Common myeloid progenitor, CD34-positive (primary cell): ENCODE measurements at regions not wholly inside any gene's neighbourhood (a gene's known extent, or its start where the extent isn't known, plus 50 kb on each side); places are given as distances from the start of the nearest gene placed in this dataset.
"Not testable (repeated sequence)": the region's sequence is repeated elsewhere in the genome, so short reads cannot be mapped to it uniquely, and the experiment has no call there.

ENCODE experiments used
- CTCF ChIA-PET: fragments of 350-600 bp; sonication (Branson Sonifier 250); formaldehyde crosslinking; loops from one replicate; lab custom pipeline; 2021; ENCODE audit warnings: antibody characterized with exemption; lab: Charles Lee
- POLR2A ChIA-PET: fragments of 350-600 bp; sonication (Branson Sonifier 250); formaldehyde crosslinking; loops from one replicate; lab custom pipeline; 2021; ENCODE audit warnings: antibody characterized with exemption; lab: Charles Lee
- DNase-seq, 3 donors: peaks; one replicate each; pipeline versions ENCODE4 v3.0.0 to v3.0.0-alpha.2; 2013
- H3K27ac ChIP-seq, 2 experiments: 1 replicate in 1 of 2; 2 replicates in 1 of 2; pipeline ENCODE4 v1.7.0; 2013; ENCODE audit warnings: inconsistent platforms in 2 of 2, low read length in 2 of 2, mild to moderate bottlenecking in 2 of 2, low read depth in 1 of 2, moderate library complexity in 1 of 2; ENCODE audit not compliant: severe bottlenecking in 2 of 2, insufficient read depth in 1 of 2, poor library complexity in 1 of 2
- H3K27me3 ChIP-seq, 5 experiments: replicated peaks in 2 of 5; 1 replicate in 3 of 5; 2 replicates in 2 of 5; pipeline versions ENCODE4 v1.6.1 to v1.7.0; 2013; ENCODE audit warnings: low read length in 4 of 5, mild to moderate bottlenecking in 2 of 5, moderate library complexity in 2 of 5, inconsistent platforms in 1 of 5; ENCODE audit not compliant: insufficient read depth in 5 of 5, control insufficient read depth in 4 of 5
- H3K36me3 ChIP-seq, 4 experiments: 1 replicate in 2 of 4; 2 replicates in 2 of 4; pipeline versions ENCODE4 v1.6.1 to v1.7.0; 2013; ENCODE audit warnings: low read length in 3 of 4, control low read depth in 1 of 4, mild to moderate bottlenecking in 1 of 4; ENCODE audit not compliant: control insufficient read depth in 4 of 4, insufficient read depth in 4 of 4
- H3K4me1 ChIP-seq, 4 experiments: 1 replicate in 3 of 4; 2 replicates in 1 of 4; pipeline versions ENCODE4 v1.6.1 to v1.7.1; 2013; ENCODE audit warnings: low read length in 3 of 4, mild to moderate bottlenecking in 3 of 4, control low read depth in 1 of 4, inconsistent platforms in 1 of 4, moderate library complexity in 1 of 4; ENCODE audit not compliant: control insufficient read depth in 4 of 4, insufficient read depth in 4 of 4; ENCODE audit errors: control extremely low read depth in 1 of 4
- H3K4me3 ChIP-seq, 7 experiments: 1 replicate in 4 of 7; 2 replicates in 3 of 7; pipeline versions ENCODE4 v1.5.1 to v1.7.0; 2013; ENCODE audit warnings: mild to moderate bottlenecking in 7 of 7, low read length in 6 of 7, moderate library complexity in 6 of 7, inconsistent platforms in 2 of 7, low read depth in 2 of 7, control low read depth in 1 of 7; ENCODE audit not compliant: insufficient read depth in 4 of 7, control insufficient read depth in 1 of 7; ENCODE audit errors: extremely low read depth in 1 of 7
- H3K9me3 ChIP-seq, 5 experiments: 1 replicate in 4 of 5; 2 replicates in 1 of 5; pipeline versions ENCODE4 v1.6.1 to v1.7.1; 2013; ENCODE audit warnings: low read length in 4 of 5, mild to moderate bottlenecking in 2 of 5, inconsistent platforms in 1 of 5, low read depth in 1 of 5, moderate library complexity in 1 of 5; ENCODE audit not compliant: control insufficient read depth in 4 of 5, insufficient read depth in 2 of 5; ENCODE audit errors: control extremely low read depth in 1 of 5
- WGBS: methylation state at CpG from one replicate; pipeline ENCODE4 v1.1.5; 2013; ENCODE audit not compliant: insufficient coverage; 5-methylcytosine and 5-hydroxymethylcytosine counted together

- CTCF ChIA-PET = interaction anchor here (0.8 to 11.3 kb wide), 17 partner anchors 7 to 237 kb away, joined by 3 to 179 read pairs (median 5); no protein-coding TSS in a partner anchor
These were observed 119.5 kb upstream of the PRSS1 start for GRCh38 chr7:142629588-142630260.

DNA sequence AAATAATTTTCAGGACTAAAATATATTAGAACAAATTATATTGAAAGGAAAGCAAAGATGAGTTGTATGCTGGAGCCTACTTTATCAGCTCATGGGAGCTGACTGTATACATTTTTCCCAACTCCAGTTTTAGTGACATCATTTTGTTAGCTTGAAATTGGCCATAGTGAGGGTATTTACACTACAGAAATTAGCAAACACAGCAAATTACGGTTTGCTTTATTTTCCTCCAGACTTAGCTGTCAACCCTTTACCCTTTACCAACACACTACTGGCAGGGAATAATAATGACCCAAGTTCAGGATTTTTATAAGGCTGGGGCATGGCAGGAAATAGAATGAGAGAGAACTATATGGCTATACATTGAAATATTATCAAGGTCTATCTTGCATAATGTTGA lies 120.3 kb upstream of the PRSS1 start:
- CTCF ChIA-PET = interaction anchor here (0.9 to 11.3 kb wide), 13 partner anchors 7 to 236 kb away, joined by 3 to 179 read pairs (median 3); no protein-coding TSS in a partner anchor
- no peaks in the 10 kb centered on the region for H3K27me3 ChIP-seq
- POLR2A ChIA-PET = interaction anchor here (0.8 kb wide), 1 partner anchor 179 kb away, joined by 3 read pairs; no protein-coding TSS in a partner anchor
- H3K4me3 ChIP-seq = no peak overlapping the region
- WGBS = no CpG with 5 or more reads among the region's 1 CpG
- H3K4me1 ChIP-seq = peaks cover 3 to 27% (median 13%) of the 10 kb centered on the region in 4 experiments
- peaks cover 0 to 6% (median 2%) of the 10 kb centered on the region in 5 experiments for H3K9me3 ChIP-seq
- H3K36me3 ChIP-seq = no peaks in the 10 kb centered on the region
- no peak for DNase-seq
- H3K27ac ChIP-seq = no peak overlapping the region

More at GRCh38 chr7:142629588-142630260, 119.5 kb upstream of the PRSS1 start:
- Histone ChIP-seq H3K4me1 (peaks cover 3 to 27% (median 13%) of the 10 kb centered on the region in 4 experiments), H3K27ac (no peak overlapping the region), H3K4me3 (no peak overlapping the region), H3K27me3 (no peaks in the 10 kb centered on the region), H3K9me3 (peaks cover 0 to 6% (median 2%) of the 10 kb centered on the region in 5 experiments), H3K36me3 (no peaks in the 10 kb centered on the region)
- WGBS = 98% methylated on average over 13 of the region's 15 CpGs
- no peak for DNase-seq
- POLR2A ChIA-PET = no interaction called here

- POLR2A ChIA-PET, H3K27ac ChIP-seq: not testable (repeated sequence)
- CTCF ChIA-PET = interaction anchor here (1.1 to 4.2 kb wide), 13 partner anchors 9 to 375 kb away, joined by 3 to 28 read pairs (median 5); no protein-coding TSS in a partner anchor
These were observed 122.0 kb upstream of the PRSS1 start for GRCh38 chr7:142627223-142627622.

GRCh38 chr7:142626420-142627035 lies 122.7 kb upstream of the PRSS1 start:
- H3K4me1 ChIP-seq = peaks cover 3 to 25% (median 13%) of the 10 kb centered on the region in 4 experiments
- POLR2A ChIA-PET = no interaction called here
- H3K4me3 ChIP-seq = peak overlapping the region in 2 of 7 experiments; percentile 15 to 51
- 92% methylated on average over 7 of the region's 12 CpGs for WGBS
- peak; percentile 69 to 85 (median 80) for DNase-seq
- H3K36me3 ChIP-seq = no peaks in the 10 kb centered on the region
- H3K27me3 ChIP-seq = no peaks in the 10 kb centered on the region
- no peak overlapping the region for H3K27ac ChIP-seq
- CTCF ChIA-PET = interaction anchor here (0.8 to 4.2 kb wide), 19 partner anchors 9 to 377 kb away, joined by 3 to 28 read pairs (median 4); no protein-coding TSS in a partner anchor
- H3K9me3 ChIP-seq = peaks cover 0 to 2% (median 2%) of the 10 kb centered on the region in 5 experiments

More at GRCh38 chr7:142627223-142627622, 122.0 kb upstream of the PRSS1 start:
- DNase-seq = peak in 1 of 3 donors; percentile 27
- Histone ChIP-seq H3K4me1 (peaks cover 3 to 25% (median 13%) of the 10 kb centered on the region in 4 experiments), H3K4me3 (peak overlapping the region in 2 of 7 experiments; percentile 15 to 51)
- not testable (repeated sequence) for H3K9me3 ChIP-seq, H3K27me3 ChIP-seq, H3K36me3 ChIP-seq
- 12% methylated on average over 6 of the region's 11 CpGs for whole genome bisulfite sequencing

DNA sequence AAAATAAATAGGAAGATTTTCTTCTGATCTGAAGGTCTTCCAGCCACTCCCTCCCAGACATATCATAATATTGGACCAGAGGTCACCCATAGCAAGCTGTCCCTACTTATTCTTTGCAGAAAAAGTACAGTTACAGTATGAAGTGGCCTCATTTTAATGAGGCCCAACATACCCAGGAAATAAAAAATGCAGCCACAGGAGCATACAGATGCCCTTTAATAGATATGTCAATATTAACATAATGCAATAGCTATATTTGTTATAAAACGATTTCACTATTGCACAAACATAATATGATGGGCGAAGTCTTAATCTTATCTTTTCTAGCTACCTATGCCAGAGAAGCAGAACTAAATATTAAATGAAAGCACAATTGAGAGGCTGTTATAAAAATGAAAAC lies 124.1 kb upstream of the PRSS1 start:
- H3K27ac ChIP-seq, H3K9me3 ChIP-seq, H3K36me3 ChIP-seq, H3K27me3 ChIP-seq, H3K4me3 ChIP-seq, POLR2A ChIA-PET, DNase-seq: not testable (repeated sequence)
- WGBS = no CpG with 5 or more reads among the region's 2 CpGs
- CTCF ChIA-PET = interaction anchor here (0.9 to 4.2 kb wide), 11 partner anchors 10 to 378 kb away, joined by 3 to 28 read pairs (median 4); no protein-coding TSS in a partner anchor
- peaks cover 3 to 25% (median 12%) of the 10 kb centered on the region in 4 experiments for H3K4me1 ChIP-seq

- ChIA-PET CTCF (interaction anchor here (1.0 to 3.0 kb wide), 2 partner anchors 11 to 14 kb away, joined by 3 to 17 read pairs; no protein-coding TSS in a partner anchor), POLR2A (no interaction called here)
- Histone ChIP-seq H3K4me1 (peaks cover 0 to 25% (median 12%) of the 10 kb centered on the region in 4 experiments), H3K4me3 (no peak overlapping the region), H3K36me3 (no peaks in the 10 kb centered on the region), H3K27me3 (no peaks in the 10 kb centered on the region), H3K9me3 (no peaks in the 10 kb centered on the region), H3K27ac (no peak overlapping the region)
- DNase-seq = no peak
- 67% methylated on average over 3 of the region's 6 CpGs for WGBS
These were observed 128.9 kb upstream of the PRSS1 start for GRCh38 chr7:142620402-142620801.
